Type B pancreatic cell (in vitro differentiated cells): ENCODE measurements at regions not wholly inside any gene's neighbourhood (a gene's known extent, or its start where the extent isn't known, plus 50 kb on each side); places are given as distances from the start of the nearest gene placed in this dataset.
"Not testable (repeated sequence)": the region's sequence is repeated elsewhere in the genome, so short reads cannot be mapped to it uniquely, and the experiment has no call there.

Experiments used
- DNase-seq: peaks from one replicate; pipeline ENCODE4 v3.0.0; 2021; ENCODE audit warnings: mixed read lengths; ENCODE audit not compliant: unreplicated experiment; ENCODE audit errors: extremely low spot score
- H3K27ac Mint-ChIP-seq: 2 replicates; pipeline ENCODE4 v1.8.0; 2021; ENCODE audit warnings: mild to moderate bottlenecking, mixed read lengths
- H3K27me3 Mint-ChIP-seq: 2 replicates; pipeline ENCODE4 v1.8.0; 2021; ENCODE audit warnings: mixed read lengths
- H3K36me3 Mint-ChIP-seq: 2 replicates; pipeline ENCODE4 v1.8.0; 2021; ENCODE audit warnings: mixed read lengths
- H3K4me1 Mint-ChIP-seq: one replicate; pipeline ENCODE4 v1.8.0; 2021; ENCODE audit warnings: mixed read lengths; ENCODE audit not compliant: unreplicated experiment
- H3K4me3 Mint-ChIP-seq: 2 replicates; pipeline ENCODE4 v1.8.0; 2021; ENCODE audit warnings: mild to moderate bottlenecking, mixed read lengths
- H3K9me3 Mint-ChIP-seq: 2 replicates; pipeline ENCODE4 v1.8.0; 2021; ENCODE audit warnings: mixed read lengths
- TF ChIP-seq, protein P1 (sequence below): fragments of 200-600 bp; sonication (generic); conservative IDR thresholded peaks from 2 replicates; pipeline ENCODE4 v1.5.0; 2021; ENCODE audit warnings: antibody characterized with exemption, mild to moderate bottlenecking

DNA sequence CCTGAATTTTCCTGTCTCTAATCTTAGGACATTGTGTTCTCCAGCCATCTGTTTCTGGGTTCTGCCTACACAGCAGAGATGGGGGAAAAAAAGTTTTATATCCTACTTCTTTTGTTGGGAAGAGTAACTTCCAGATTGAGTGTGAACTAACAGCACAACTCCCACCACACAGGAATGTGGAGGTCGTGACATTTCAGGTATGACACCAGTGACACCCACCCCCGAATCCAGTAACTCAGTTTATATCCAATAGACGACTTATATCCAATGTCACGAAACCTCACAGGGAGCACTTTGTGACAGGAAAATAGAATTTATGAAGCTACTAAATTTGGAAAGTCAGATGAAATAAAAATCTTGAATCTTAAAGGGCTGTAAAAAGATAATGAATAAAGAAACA lies 211.9 kb upstream of the GRM3 start:
- Mint-ChIP-seq H3K4me3 (no peak overlapping the region), H3K27ac (no peak overlapping the region), H3K36me3 (no peaks in the 10 kb centered on the region), H3K4me1 (no peaks in the 10 kb centered on the region), H3K9me3 (peaks cover 5% of the 10 kb centered on the region), H3K27me3 (no peaks in the 10 kb centered on the region)
- DNase-seq, result no peak
- TF ChIP-seq, protein P1, sequence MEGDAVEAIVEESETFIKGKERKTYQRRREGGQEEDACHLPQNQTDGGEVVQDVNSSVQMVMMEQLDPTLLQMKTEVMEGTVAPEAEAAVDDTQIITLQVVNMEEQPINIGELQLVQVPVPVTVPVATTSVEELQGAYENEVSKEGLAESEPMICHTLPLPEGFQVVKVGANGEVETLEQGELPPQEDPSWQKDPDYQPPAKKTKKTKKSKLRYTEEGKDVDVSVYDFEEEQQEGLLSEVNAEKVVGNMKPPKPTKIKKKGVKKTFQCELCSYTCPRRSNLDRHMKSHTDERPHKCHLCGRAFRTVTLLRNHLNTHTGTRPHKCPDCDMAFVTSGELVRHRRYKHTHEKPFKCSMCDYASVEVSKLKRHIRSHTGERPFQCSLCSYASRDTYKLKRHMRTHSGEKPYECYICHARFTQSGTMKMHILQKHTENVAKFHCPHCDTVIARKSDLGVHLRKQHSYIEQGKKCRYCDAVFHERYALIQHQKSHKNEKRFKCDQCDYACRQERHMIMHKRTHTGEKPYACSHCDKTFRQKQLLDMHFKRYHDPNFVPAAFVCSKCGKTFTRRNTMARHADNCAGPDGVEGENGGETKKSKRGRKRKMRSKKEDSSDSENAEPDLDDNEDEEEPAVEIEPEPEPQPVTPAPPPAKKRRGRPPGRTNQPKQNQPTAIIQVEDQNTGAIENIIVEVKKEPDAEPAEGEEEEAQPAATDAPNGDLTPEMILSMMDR, result no peak

DNA sequence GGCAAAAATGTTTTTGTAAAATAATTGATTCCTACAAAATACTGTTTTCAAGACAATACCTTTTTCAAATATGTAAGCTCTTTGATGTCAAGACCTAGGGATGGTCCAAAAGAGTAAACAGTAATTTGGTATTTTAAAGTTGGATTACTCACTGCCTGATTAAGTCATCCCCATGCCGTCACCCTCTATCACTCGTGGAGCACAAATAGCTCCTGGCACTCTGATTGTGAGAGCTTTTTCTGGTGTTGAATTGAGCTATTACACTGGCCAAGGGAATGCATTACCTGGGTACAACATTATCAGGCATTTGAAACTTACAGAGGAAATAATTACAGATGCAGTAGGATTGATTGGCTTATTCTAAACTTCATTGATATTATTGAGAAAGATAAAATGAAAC lies 231.9 kb upstream of the GRM3 start:
- no peak overlapping the region for H3K27ac Mint-ChIP-seq

DNA sequence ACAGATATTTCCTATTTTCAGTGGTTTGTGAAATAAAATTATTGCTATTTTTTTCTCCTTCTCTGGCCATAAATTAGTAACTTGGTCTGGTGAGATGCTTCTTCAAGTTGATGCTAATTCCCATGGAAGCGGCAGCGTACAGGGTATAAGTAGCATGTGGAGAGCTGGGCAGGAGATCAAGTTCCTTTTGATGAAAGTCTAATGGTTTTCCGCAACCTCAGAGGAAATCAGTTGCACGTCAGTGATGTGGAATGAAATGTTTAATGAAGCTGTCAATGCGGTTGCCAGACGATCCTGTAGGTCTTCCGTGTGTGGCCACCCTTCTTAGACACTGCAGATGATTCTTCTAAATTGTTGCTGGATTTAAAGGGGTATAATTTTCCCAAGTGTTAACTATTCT lies 236.4 kb upstream of the GRM3 start:
- Mint-ChIP-seq H3K4me1 (no peaks in the 10 kb centered on the region), H3K36me3 (no peaks in the 10 kb centered on the region), H3K4me3 (no peak overlapping the region), H3K9me3 (no peaks in the 10 kb centered on the region), H3K27ac (no peak overlapping the region), H3K27me3 (no peaks in the 10 kb centered on the region)
- TF ChIP-seq, protein P1, result no peak
- DNase-seq, result no peak

More for the DNA sequence above, 231.9 kb upstream of the GRM3 start:
- Mint-ChIP-seq H3K4me3 (no peak overlapping the region), H3K36me3 (no peaks in the 10 kb centered on the region), H3K9me3 (no peaks in the 10 kb centered on the region), H3K4me1 (no peaks in the 10 kb centered on the region), H3K27me3 (no peaks in the 10 kb centered on the region)
- no peak for DNase-seq
- TF ChIP-seq, protein P1, result no peak

DNA sequence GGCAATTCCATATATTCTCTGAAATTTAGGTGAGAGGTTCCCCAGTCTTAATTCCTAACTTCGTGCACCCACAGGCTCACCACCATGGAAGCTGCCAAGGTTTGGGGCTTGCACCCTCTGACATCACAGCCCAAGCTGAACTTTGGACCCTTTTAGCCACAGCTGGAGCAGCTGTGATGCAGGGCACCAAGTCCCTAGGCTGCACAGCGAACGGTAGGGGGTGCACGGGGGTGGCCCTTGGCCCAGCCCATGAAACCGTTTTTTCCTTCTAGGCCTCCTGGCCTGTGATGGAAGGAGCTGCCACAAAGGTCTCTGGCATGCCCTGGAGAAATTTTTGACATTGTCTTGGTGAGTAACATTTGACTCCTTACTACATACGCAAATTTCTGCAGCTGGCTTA lies 251.9 kb upstream of the GRM3 start:
- DNase-seq, result no peak
- no peaks in the 10 kb centered on the region for H3K36me3 Mint-ChIP-seq
- TF ChIP-seq, protein P1, result no peak
- H3K27ac Mint-ChIP-seq, result no peak overlapping the region
- H3K9me3 Mint-ChIP-seq, result peaks cover 6% of the 10 kb centered on the region
- no peaks in the 10 kb centered on the region for H3K27me3 Mint-ChIP-seq
- H3K4me1 Mint-ChIP-seq, result no peaks in the 10 kb centered on the region
- H3K4me3 Mint-ChIP-seq, result no peak overlapping the region

DNA sequence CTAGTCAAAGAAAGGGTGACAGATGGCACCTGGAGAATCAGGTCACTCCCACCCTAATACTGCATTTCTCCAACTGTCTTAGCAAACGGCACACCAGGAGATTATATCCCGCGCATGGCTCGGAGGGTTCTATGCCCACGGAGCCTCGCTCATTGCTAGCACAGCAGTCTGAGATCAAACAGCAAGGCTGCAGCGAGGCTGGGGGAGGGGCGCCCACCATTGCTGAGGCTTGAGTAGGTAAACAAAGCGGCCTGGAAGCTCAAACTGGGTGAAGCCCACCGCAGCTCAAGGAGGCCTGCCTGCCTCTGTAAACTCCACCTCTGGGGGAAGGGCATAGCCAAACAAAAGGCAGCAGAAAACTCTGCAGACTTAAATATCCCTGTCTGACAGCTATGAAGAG lies 268.1 kb upstream of the GRM3 start:
- DNase-seq, H3K4me3 Mint-ChIP-seq, H3K36me3 Mint-ChIP-seq, H3K9me3 Mint-ChIP-seq, H3K27ac Mint-ChIP-seq, H3K27me3 Mint-ChIP-seq, H3K4me1 Mint-ChIP-seq: not testable (repeated sequence)

GRCh38 chr7:86372262-86372661 lies 271.4 kb upstream of the GRM3 start:
- Mint-ChIP-seq H3K27ac (no peak overlapping the region), H3K4me1 (no peaks in the 10 kb centered on the region), H3K36me3 (no peaks in the 10 kb centered on the region), H3K4me3 (no peak overlapping the region), H3K27me3 (no peaks in the 10 kb centered on the region), H3K9me3 (no peaks in the 10 kb centered on the region)
- DNase-seq, result no peak
- TF ChIP-seq, protein P1, result no peak
